ENCODE measurements at regions not wholly inside any gene's neighbourhood (a gene's known extent, or its start where the extent isn't known, plus 50 kb on each side); places are given as distances from the start of the nearest gene placed in this dataset.

- no peak for TF ChIP-seq CTCF (IDR thresholded peaks at IDR 0.05)
- no peak for TF ChIP-seq POLR2A (IDR thresholded peaks at IDR 0.05)
Observed at GRCh38 chr6:144561455-144562043, 276.4 kb downstream of the UTRN start.
